Activated CD8-positive, alpha-beta memory T cell treated with anti-CD3 and anti-CD28 coated beads, Interleukin-2, amount 50 U/mL, for 1 hour (primary cell): ENCODE measurements at regions not wholly inside any gene's neighbourhood (a gene's known extent, or its start where the extent isn't known, plus 50 kb on each side); places are given as distances from the start of the nearest gene placed in this dataset.
"Not testable (repeated sequence)": the region's sequence is repeated elsewhere in the genome, so short reads cannot be mapped to it uniquely, and the experiment has no call there.

Experiments
- DNase-seq: peaks from one replicate; pipeline ENCODE4 v3.0.0-alpha.2; 2020; ENCODE audit errors: extremely low read depth

GRCh38 chr5:34436761-34437501 lies 219.2 kb upstream of the RAI14 start:
- DNase-seq: no peak

- no peak for DNase-seq
These were observed 216.5 kb upstream of the RAI14 start for GRCh38 chr5:34439601-34440000.

GRCh38 chr5:34441767-34442166 lies 214.4 kb upstream of the RAI14 start:
- not testable (repeated sequence) for DNase-seq

GRCh38 chr5:34447424-34447823 lies 208.7 kb upstream of the RAI14 start:
- no peak for DNase-seq

GRCh38 chr5:34449639-34450038 lies 206.5 kb upstream of the RAI14 start:
- DNase-seq: no peak

GRCh38 chr5:34450338-34450737 lies 205.8 kb upstream of the RAI14 start:
- DNase-seq: no peak

GRCh38 chr5:34452170-34452828 lies 203.8 kb upstream of the RAI14 start:
- no peak for DNase-seq

GRCh38 chr5:34455098-34455497 lies 201.0 kb upstream of the RAI14 start:
- no peak for DNase-seq

GRCh38 chr5:34459908-34460307 lies 196.2 kb upstream of the RAI14 start:
- DNase-seq: no peak

- no peak for DNase-seq
These were observed 195.6 kb upstream of the RAI14 start for GRCh38 chr5:34460496-34460895.

- no peak for DNase-seq
These were observed 191.3 kb upstream of the RAI14 start for GRCh38 chr5:34464829-34465228.

GRCh38 chr5:34465301-34465700 lies 190.8 kb upstream of the RAI14 start:
- DNase-seq: not testable (repeated sequence)

- not testable (repeated sequence) for DNase-seq
These were observed 189.4 kb upstream of the RAI14 start for GRCh38 chr5:34466519-34467388.

- DNase-seq: no peak
These were observed 188.7 kb upstream of the RAI14 start for GRCh38 chr5:34467436-34467835.

- not testable (repeated sequence) for DNase-seq
These were observed 188.1 kb upstream of the RAI14 start for GRCh38 chr5:34467984-34468383.

GRCh38 chr5:34469971-34470370 lies 186.2 kb upstream of the RAI14 start:
- no peak for DNase-seq

GRCh38 chr5:34474573-34475021 lies 181.5 kb upstream of the RAI14 start:
- no peak for DNase-seq

GRCh38 chr5:34475249-34475966 lies 180.7 kb upstream of the RAI14 start:
- no peak for DNase-seq

- no peak for DNase-seq
These were observed 179.1 kb upstream of the RAI14 start for GRCh38 chr5:34476941-34477565.

- DNase-seq: no peak
These were observed 175.2 kb upstream of the RAI14 start for GRCh38 chr5:34480810-34481528.
